ENCODE measurements at regions not wholly inside any gene's neighbourhood (a gene's known extent, or its start where the extent isn't known, plus 50 kb on each side); places are given as distances from the start of the nearest gene placed in this dataset.
A peak's percentile ranks its signal among the peaks of the same experiment; 100 is the strongest.

GRCh38 chrX:82208975-82209374, 1007.1 kb downstream of the SH3BGRL start:
- no peaks in the 10 kb centered on the region for H3K36me3 ChIP-seq (replicated peaks; ENCODE audit: low read depth, low read length)
- H3K9me3 ChIP-seq (ENCODE audit: insufficient read depth, low read length) = no peaks in the 10 kb centered on the region
- no peak overlapping the region for H3K4me3 ChIP-seq (ENCODE audit: low read length)
- no peaks in the 10 kb centered on the region for H3K79me2 ChIP-seq (ENCODE audit: low read length)
- H4K20me1 ChIP-seq (ENCODE audit: insufficient read depth, low read length) = no peaks in the 10 kb centered on the region
- H2AFZ ChIP-seq (ENCODE audit: low read depth, low read length) = no peak overlapping the region
- no peaks in the 10 kb centered on the region for H3K4me1 ChIP-seq (ENCODE audit: low read length)
- H3K4me2 ChIP-seq (ENCODE audit: low read length) = no peak overlapping the region
- no peak overlapping the region for H3K27ac ChIP-seq (ENCODE audit: low read length)
- H3K27me3 ChIP-seq (ENCODE audit: low read depth, low read length) = no peaks in the 10 kb centered on the region
- TF ChIP-seq CTCF (IDR thresholded peaks at IDR 0.05; ENCODE audit: low read depth, low read length) = no peak
- TF ChIP-seq EZH2phosphoT487 (IDR thresholded peaks at IDR 0.05; ENCODE audit: low read depth) = no peak
- H3K9ac ChIP-seq (ENCODE audit: low read length) = no peak overlapping the region

GRCh38 chrX:82218361-82218760, 1016.5 kb downstream of the SH3BGRL start:
- Histone ChIP-seq H3K79me2 (ENCODE audit: low read length) (no peaks in the 10 kb centered on the region), H3K27ac (ENCODE audit: low read length) (no peak overlapping the region), H3K27me3 (ENCODE audit: low read depth, low read length) (no peaks in the 10 kb centered on the region), H3K4me1 (ENCODE audit: low read length) (peaks cover 9% of the 10 kb centered on the region), H3K9me3 (ENCODE audit: insufficient read depth, low read length) (no peaks in the 10 kb centered on the region), H2AFZ (ENCODE audit: low read depth, low read length) (peak overlapping the region; percentile 95), H3K4me2 (ENCODE audit: low read length) (peak overlapping the region; percentile 69), H3K4me3 (ENCODE audit: low read length) (peak overlapping the region; percentile 56), H3K36me3 (replicated peaks; ENCODE audit: low read depth, low read length) (no peaks in the 10 kb centered on the region), H3K9ac (ENCODE audit: low read length) (peak overlapping the region; percentile 38), H4K20me1 (ENCODE audit: insufficient read depth, low read length) (no peaks in the 10 kb centered on the region)
- TF ChIP-seq CTCF (IDR thresholded peaks at IDR 0.05; ENCODE audit: low read depth, low read length) (peak; percentile 60), EZH2phosphoT487 (IDR thresholded peaks at IDR 0.05; ENCODE audit: low read depth) (no peak)

- Histone ChIP-seq H3K4me1 (ENCODE audit: low read length) (peaks cover 9% of the 10 kb centered on the region), H2AFZ (ENCODE audit: low read depth, low read length) (peak overlapping the region; percentile 95), H3K27ac (ENCODE audit: low read length) (no peak overlapping the region), H3K36me3 (replicated peaks; ENCODE audit: low read depth, low read length) (no peaks in the 10 kb centered on the region), H3K4me3 (ENCODE audit: low read length) (no peak overlapping the region), H3K27me3 (ENCODE audit: low read depth, low read length) (no peaks in the 10 kb centered on the region), H3K4me2 (ENCODE audit: low read length) (peak overlapping the region; percentile 69; the same call in 1 of the 2 replicates), H4K20me1 (ENCODE audit: insufficient read depth, low read length) (no peaks in the 10 kb centered on the region), H3K79me2 (ENCODE audit: low read length) (no peaks in the 10 kb centered on the region), H3K9me3 (ENCODE audit: insufficient read depth, low read length) (no peaks in the 10 kb centered on the region), H3K9ac (ENCODE audit: low read length) (no peak overlapping the region)
- TF ChIP-seq EZH2phosphoT487 (IDR thresholded peaks at IDR 0.05; ENCODE audit: low read depth) (no peak), CTCF (IDR thresholded peaks at IDR 0.05; ENCODE audit: low read depth, low read length) (no peak)
Observed at GRCh38 chrX:82219129-82219528, 1017.2 kb downstream of the SH3BGRL start.

- no peak overlapping the region for H3K27ac ChIP-seq (ENCODE audit: low read length)
- H3K9me3 ChIP-seq (ENCODE audit: insufficient read depth, low read length) = 0 out of 2 replicates have a peak, but pooled peaks cover 5% of the 10 kb centered on the region
- H4K20me1 ChIP-seq (ENCODE audit: insufficient read depth, low read length) = no peaks in the 10 kb centered on the region
- H3K4me1 ChIP-seq (ENCODE audit: low read length) = no peaks in the 10 kb centered on the region
- TF ChIP-seq EZH2phosphoT487 (IDR thresholded peaks at IDR 0.05; ENCODE audit: low read depth) = no peak
- TF ChIP-seq CTCF (IDR thresholded peaks at IDR 0.05; ENCODE audit: low read depth, low read length) = no peak
- no peaks in the 10 kb centered on the region for H3K27me3 ChIP-seq (ENCODE audit: low read depth, low read length)
- H3K4me3 ChIP-seq (ENCODE audit: low read length) = no peak overlapping the region
- no peak overlapping the region for H3K4me2 ChIP-seq (ENCODE audit: low read length)
- no peak overlapping the region for H2AFZ ChIP-seq (ENCODE audit: low read depth, low read length)
- no peaks in the 10 kb centered on the region for H3K79me2 ChIP-seq (ENCODE audit: low read length)
- no peaks in the 10 kb centered on the region for H3K36me3 ChIP-seq (replicated peaks; ENCODE audit: low read depth, low read length)
- H3K9ac ChIP-seq (ENCODE audit: low read length) = no peak overlapping the region
Observed at GRCh38 chrX:82224961-82225360, 1023.1 kb downstream of the SH3BGRL start.

Data from OCI-LY3 (cell line).